K562 (cell line): ENCODE measurements at regions not wholly inside any gene's neighbourhood (a gene's known extent, or its start where the extent isn't known, plus 50 kb on each side); places are given as distances from the start of the nearest gene placed in this dataset.

Experiments
- CBFA2T3 ChIP-seq: fragments of 450-650 bp; IDR thresholded peaks from 2 replicates; pipeline ENCODE4 v1.6.1; 2017
- CTCF ChIP-seq, 3 experiments: IDR thresholded peaks in 2 of 3; conservative IDR thresholded peaks in 1 of 3; 2 replicates each; pipeline ENCODE4 v1.5.1; 2011 to 2012; ENCODE audit warnings: low read length in 3 of 3, mild to moderate bottlenecking in 3 of 3, control low read depth in 2 of 3, improper control_type of control experiment in 1 of 3, inconsistent platforms in 1 of 3, low read depth in 1 of 3, mixed read lengths in 1 of 3, moderate library complexity in 1 of 3; ENCODE audit not compliant: insufficient read depth in 2 of 3
- HDAC6 ChIP-seq: IDR thresholded peaks from 2 replicates; pipeline ENCODE4 v1.6.1; 2012; ENCODE audit warnings: low read depth, mild to moderate bottlenecking, control low read depth, inconsistent platforms, low read length, moderate library complexity
- KDM5B ChIP-seq: fragments of 200-600 bp; sonication (generic); IDR thresholded peaks from 2 replicates; pipeline ENCODE4 v1.6.1; 2012; ENCODE audit warnings: low read depth, mild to moderate bottlenecking, moderate library complexity, low read length, control low read depth, inconsistent platforms; ENCODE audit not compliant: insufficient replicate concordance
- KLF6 ChIP-seq: fragments of 250-450 bp; sonication (Bioruptor Pico); IDR thresholded peaks from 2 replicates; pipeline ENCODE4 v1.4.0; 2020; ENCODE audit warnings: mild to moderate bottlenecking, moderate library complexity, borderline replicate concordance
- NR2C1 ChIP-seq, 2 experiments: fragments of 450-650 bp; IDR thresholded peaks; 2 replicates each; pipeline ENCODE4 v1.6.1; 2017; ENCODE audit warnings: mild to moderate bottlenecking in 2 of 2, antibody characterized with exemption in 1 of 2, inconsistent platforms in 1 of 2, missing compliant biosample characterization in 1 of 2, missing genetic modification characterization in 1 of 2
- SAP30 ChIP-seq: fragments of 200-600 bp; sonication (generic); IDR thresholded peaks from 2 replicates; pipeline ENCODE4 v1.6.1; 2012; ENCODE audit warnings: borderline replicate concordance, low read depth, mild to moderate bottlenecking, moderate library complexity, low read length, control low read depth, inconsistent platforms; ENCODE audit not compliant: insufficient read depth, poor library complexity, severe bottlenecking
- SIN3A ChIP-seq, 2 experiments: fragments of 150-350 bp in 1 of 2; IDR thresholded peaks; 2 replicates each; pipeline ENCODE4 v1.6.1; 2011 to 2016; ENCODE audit warnings: borderline replicate concordance in 2 of 2, low read depth in 2 of 2, low read length in 2 of 2, mild to moderate bottlenecking in 2 of 2, moderate library complexity in 2 of 2; ENCODE audit not compliant: control insufficient read depth in 1 of 2
- SMAD1 ChIP-seq: fragments of 150-350 bp; IDR thresholded peaks from 2 replicates; pipeline ENCODE4 v1.6.1; 2014; ENCODE audit warnings: low read length, low read depth; ENCODE audit not compliant: partially characterized antibody
- TAF1 ChIP-seq: IDR thresholded peaks from 2 replicates; pipeline ENCODE4 v1.6.1; 2011; ENCODE audit warnings: mild to moderate bottlenecking, low read length, moderate library complexity; ENCODE audit not compliant: insufficient read depth, control insufficient read depth, severe bottlenecking; ENCODE audit errors: extremely low read depth
- TCF7 ChIP-seq: sonication (generic); IDR thresholded peaks from 2 replicates; pipeline ENCODE4 v1.6.1; 2016; ENCODE audit warnings: antibody characterized with exemption, borderline replicate concordance
- ZNF232 ChIP-seq: sonication (generic); formaldehyde crosslinking; IDR thresholded peaks from 2 replicates; pipeline ENCODE4 v1.8.0; 2022; ENCODE audit warnings: mild to moderate bottlenecking, missing genetic modification reagents

- no peak for TF ChIP-seq SMAD1
- no peak for TF ChIP-seq KLF6 (CRISPR knock-in tag)
- TF ChIP-seq SAP30: no peak
- TF ChIP-seq SIN3A (IDR thresholded peaks at IDR 0.05; ENCODE audit: borderline replicate concordance in 2 of 2, control insufficient read depth in 1 of 2, low read depth in 2 of 2, low read length in 2 of 2): no peak
- TF ChIP-seq CBFA2T3: no peak
- no peak for TF ChIP-seq NR2C1 (IDR thresholded peaks at IDR 0.05)
- no peak for TF ChIP-seq NR2C1 (tag; IDR thresholded peaks at IDR 0.05)
- no peak for TF ChIP-seq TAF1
- no peak for TF ChIP-seq CTCF (IDR thresholded peaks at IDR 0.05 in 2 of 3, conservative IDR thresholded peaks at IDR 0.05 in 1 of 3; ENCODE audit: insufficient read depth in 2 of 3, low read depth in 1 of 3, low read length in 3 of 3)
- no peak for TF ChIP-seq HDAC6
- no peak for TF ChIP-seq ZNF232
- no peak for TF ChIP-seq TCF7
- no peak for TF ChIP-seq KDM5B
Observed at GRCh38 chr5:58133631-58134296, 326.1 kb downstream of the PLK2 start.
